IMR-90 (cell line): ENCODE measurements at regions not wholly inside any gene's neighbourhood (a gene's known extent, or its start where the extent isn't known, plus 50 kb on each side); places are given as distances from the start of the nearest gene placed in this dataset.
"Not testable (repeated sequence)": the region's sequence is repeated elsewhere in the genome, so short reads cannot be mapped to it uniquely, and the experiment has no call there.

Source experiments
- ATAC-seq: fragments of 200-7000 bp; cut with Tn5 transposase; 2 replicates; pipeline ENCODE4 v1.9.1; 2020; ENCODE audit warnings: low read depth, mild to moderate bottlenecking, moderate library complexity
- BruUV-seq: library from RNA; stranded (reverse); fragments of 400-500 nt; replicated peaks from 2 replicates; lab custom pipeline; 2021; lab: Mats Ljungman, UMichigan
- CTCF ChIA-PET: fragments of 300-600 bp; formaldehyde crosslinking; extraction: SDS; loops from one replicate; lab custom pipeline; 2021; ENCODE audit warnings: antibody characterized with exemption; lab: Yijun Ruan, JAX
- POLR2A ChIA-PET: fragments of 300-600 bp; sonication (Branson Sonifier 250); formaldehyde crosslinking; loops from one replicate; lab custom pipeline; 2022; ENCODE audit warnings: antibody characterized with exemption; ENCODE audit not compliant: unreplicated experiment; lab: Charles Lee
- DNase-seq: peaks from one replicate; pipeline ENCODE4 v3.0.0; 2013
- H2AFZ ChIP-seq: replicated peaks from 2 replicates; pipeline ENCODE3; 2013; ENCODE audit warnings: low read length, mild to moderate bottlenecking; ENCODE audit not compliant: poor library complexity
- H2AK5ac ChIP-seq: 2 replicates; pipeline ENCODE4 v1.6.1; 2013; ENCODE audit warnings: low read depth, low read length, inconsistent platforms
- H2AK9ac ChIP-seq: replicated peaks from 2 replicates; pipeline ENCODE3; 2013; ENCODE audit warnings: mild to moderate bottlenecking, low read depth, low read length, moderate library complexity; ENCODE audit not compliant: poor library complexity
- H2BK120ac ChIP-seq: 2 replicates; pipeline ENCODE4 v1.6.1; 2013; ENCODE audit warnings: low read depth, low read length, inconsistent platforms
- H2BK15ac ChIP-seq: 3 replicates; pipeline ENCODE4 v1.6.1; 2013; ENCODE audit warnings: low read depth, low read length, inconsistent platforms
- H2BK20ac ChIP-seq: 2 replicates; pipeline ENCODE4 v1.6.1; 2013; ENCODE audit warnings: low read depth, mild to moderate bottlenecking, inconsistent platforms, low read length, moderate library complexity
- H2BK5ac ChIP-seq: 2 replicates; pipeline ENCODE4 v1.6.1; 2013; ENCODE audit warnings: mild to moderate bottlenecking, low read depth, low read length, inconsistent platforms; ENCODE audit not compliant: poor library complexity, severe bottlenecking
- H3K14ac ChIP-seq: replicated peaks from 2 replicates; pipeline ENCODE4 v1.6.1; 2013; ENCODE audit warnings: low read depth, low read length, inconsistent platforms
- H3K18ac ChIP-seq: 2 replicates; pipeline ENCODE4 v1.6.1; 2013; ENCODE audit warnings: low read depth, low read length, control low read depth
- H3K23ac ChIP-seq: 2 replicates; pipeline ENCODE4 v1.6.1; 2013; ENCODE audit warnings: low read depth, low read length, inconsistent platforms
- H3K27ac ChIP-seq: 2 replicates; pipeline ENCODE4 v1.5.1; 2013; ENCODE audit warnings: mild to moderate bottlenecking, control low read depth, low read length; ENCODE audit not compliant: insufficient read depth
- H3K27me3 ChIP-seq: 2 replicates; pipeline ENCODE4 v1.6.1; 2013; ENCODE audit warnings: low read length; ENCODE audit not compliant: control insufficient read depth, insufficient read depth
- H3K36me3 ChIP-seq: 2 replicates; pipeline ENCODE4 v1.6.1; 2013; ENCODE audit warnings: low read length, mixed read lengths; ENCODE audit not compliant: control insufficient read depth, insufficient read depth
- H3K4ac ChIP-seq: 2 replicates; pipeline ENCODE4 v1.6.1; 2013; ENCODE audit warnings: low read depth, low read length, inconsistent platforms
- H3K4me1 ChIP-seq: 2 replicates; pipeline ENCODE4 v1.6.1; 2013; ENCODE audit warnings: low read length, mixed read lengths; ENCODE audit not compliant: control insufficient read depth, insufficient read depth
- H3K4me2 ChIP-seq: 2 replicates; pipeline ENCODE4 v1.6.1; 2013; ENCODE audit warnings: low read depth, mild to moderate bottlenecking, control low read depth, low read length, moderate library complexity
- H3K4me3 ChIP-seq: 2 replicates; pipeline ENCODE4 v1.5.1; 2013; ENCODE audit warnings: low read depth, mild to moderate bottlenecking, control low read depth, low read length, moderate library complexity; ENCODE audit not compliant: insufficient read depth
- H3K56ac ChIP-seq: 2 replicates; pipeline ENCODE4 v1.6.1; 2013; ENCODE audit warnings: low read length, inconsistent platforms; ENCODE audit not compliant: insufficient read depth; ENCODE audit errors: extremely low read depth
- H3K79me1 ChIP-seq, 2 experiments: 2 replicates each; pipeline ENCODE4 v1.6.1; 2013; ENCODE audit warnings: low read length in 2 of 2, inconsistent platforms in 1 of 2, low read depth in 1 of 2
- H3K9ac ChIP-seq: 2 replicates; pipeline ENCODE4 v1.6.1; 2013; ENCODE audit warnings: low read depth, low read length, control low read depth
- H3K9me1 ChIP-seq: 2 replicates; pipeline ENCODE4 v1.6.1; 2013; ENCODE audit warnings: low read length, inconsistent platforms; ENCODE audit not compliant: insufficient read depth
- H3K9me3 ChIP-seq: 2 replicates; pipeline ENCODE4 v1.6.1; 2013; ENCODE audit warnings: low read length; ENCODE audit not compliant: control insufficient read depth, insufficient read depth
- H4K20me1 ChIP-seq: 2 replicates; pipeline ENCODE4 v1.6.1; 2013; ENCODE audit warnings: low read length, inconsistent platforms; ENCODE audit not compliant: insufficient read depth
- H4K5ac ChIP-seq: 2 replicates; pipeline ENCODE4 v1.6.1; 2013; ENCODE audit warnings: mild to moderate bottlenecking, low read depth, low read length, control low read depth
- H4K8ac ChIP-seq, 2 experiments: 2 replicates each; pipeline ENCODE4 v1.6.1; 2013; ENCODE audit warnings: low read depth in 2 of 2, low read length in 2 of 2, control low read depth in 1 of 2, inconsistent platforms in 1 of 2
- H4K91ac ChIP-seq: 2 replicates; pipeline ENCODE4 v1.6.1; 2013; ENCODE audit warnings: low read depth, low read length, inconsistent platforms; ENCODE audit not compliant: insufficient read depth
- WGBS, 2 experiments: methylation state at CpG; one replicate each; pipeline versions ENCODE4 v1.1.5 to v1.1.7; 2013; ENCODE audit warnings: missing lambda C conversion rate in 2 of 2; ENCODE audit not compliant: insufficient read length in 1 of 2; ENCODE audit errors: extremely low coverage in 2 of 2; 5-methylcytosine and 5-hydroxymethylcytosine counted together
- dilution Hi-C: fragments of 300-500 bp; cut with HindIII; formaldehyde crosslinking; loops from one replicate; pipeline ENCODE4 v1.14.3; 2018; ENCODE audit warnings: low sequenced_read_pairs; ENCODE audit not compliant: unreplicated experiment
- in situ Hi-C: fragments of 300-500 bp; cut with MboI; formaldehyde crosslinking; loops from 3 replicates; pipeline ENCODE4 v1.14.3; 2019; ENCODE audit warnings: low sequenced_read_pairs, inconsistent platforms, mixed read lengths
- intact Hi-C: fragments of 100-400 bp; cut with micrococcal nuclease; formaldehyde crosslinking; loops from 2 replicates; pipeline ENCODE4 v1.10.0; 2022

GRCh38 chr3:174483856-174484255 lies 375.3 kb upstream of the NAALADL2 start:
- H4K5ac ChIP-seq, H3K9me3 ChIP-seq, H3K18ac ChIP-seq, H4K8ac ChIP-seq, POLR2A ChIA-PET, H2BK5ac ChIP-seq, H3K56ac ChIP-seq, H3K4me1 ChIP-seq, in situ Hi-C loops, ATAC-seq, BruUV-seq, H3K9ac ChIP-seq, H4K20me1 ChIP-seq, dilution Hi-C loops, H2BK15ac ChIP-seq, H3K4me2 ChIP-seq, H2AFZ ChIP-seq, H4K91ac ChIP-seq, H2BK120ac ChIP-seq, H3K79me1 ChIP-seq, H2BK20ac ChIP-seq, DNase-seq, H3K9me1 ChIP-seq, H3K36me3 ChIP-seq, CTCF ChIA-PET, H2AK9ac ChIP-seq, H3K27me3 ChIP-seq, H2AK5ac ChIP-seq, H3K23ac ChIP-seq, H3K27ac ChIP-seq, H3K14ac ChIP-seq, H3K4ac ChIP-seq, intact Hi-C loops, H3K4me3 ChIP-seq: not testable (repeated sequence)
- no CpG with 5 or more reads among the region's 7 CpGs for WGBS, 2 experiments
